ENCODE measurements at regions not wholly inside any gene's neighbourhood (a gene's known extent, or its start where the extent isn't known, plus 50 kb on each side); places are given as distances from the start of the nearest gene placed in this dataset.
"Not testable (repeated sequence)": the region's sequence is repeated elsewhere in the genome, so short reads cannot be mapped to it uniquely, and the experiment has no call there.

GRCh38 chr5:112534067-112534583, 115.0 kb upstream of the EPB41L4A start:
- no peaks in the 10 kb centered on the region for H3K9me3 ChIP-seq
- ATAC-seq (no peak), DNase-seq (no peak)
- TF ChIP-seq CTCF (IDR thresholded peaks at IDR 0.05), result no peak
- intact Hi-C loops (cut with DNase I), result no loop called here
- no peaks in the 10 kb centered on the region for H3K27me3 ChIP-seq (ENCODE audit: insufficient read depth in 3 of 3, low read length in 2 of 3)
- H3K36me3 ChIP-seq (ENCODE audit: insufficient read depth in 1 of 2, low read depth in 1 of 2), result no peaks in the 10 kb centered on the region
- H3K27ac ChIP-seq, result no peak overlapping the region
- 68 to 94% (median 89%) methylated on average over 1 of the region's 1 CpG for WGBS, 3 donors
- no peaks in the 10 kb centered on the region for H3K4me1 ChIP-seq
- H3K4me3 ChIP-seq, result no peak overlapping the region

- 61 to 73% (median 67%) methylated on average over 4 of the region's 4 CpGs for whole genome bisulfite sequencing, 3 donors
- ATAC-seq (no peak), DNase-seq (no peak)
- Histone ChIP-seq H3K9me3 (no peaks in the 10 kb centered on the region), H3K27ac (no peak overlapping the region), H3K27me3 (ENCODE audit: insufficient read depth in 3 of 3, low read length in 2 of 3) (no peaks in the 10 kb centered on the region), H3K4me1 (no peaks in the 10 kb centered on the region), H3K4me3 (no peak overlapping the region), H3K36me3 (ENCODE audit: insufficient read depth in 1 of 2, low read depth in 1 of 2) (no peaks in the 10 kb centered on the region)
- no peak for TF ChIP-seq CTCF (IDR thresholded peaks at IDR 0.05)
- intact Hi-C loops (cut with DNase I), result no loop called here
Measured at GRCh38 chr5:112534611-112535255, 115.7 kb upstream of the EPB41L4A start.

GRCh38 chr5:112535356-112535755, 116.3 kb upstream of the EPB41L4A start:
- no peak for ATAC-seq
- no peak for DNase-seq
- Histone ChIP-seq H3K4me3 (no peak overlapping the region), H3K4me1 (no peaks in the 10 kb centered on the region), H3K27me3 (ENCODE audit: insufficient read depth in 3 of 3, low read length in 2 of 3) (no peaks in the 10 kb centered on the region), H3K36me3 (ENCODE audit: insufficient read depth in 1 of 2, low read depth in 1 of 2) (no peaks in the 10 kb centered on the region), H3K9me3 (no peaks in the 10 kb centered on the region), H3K27ac (no peak overlapping the region)
- 69 to 83% (median 81%) methylated on average over 2 of the region's 2 CpGs for WGBS, 3 donors
- TF ChIP-seq CTCF (IDR thresholded peaks at IDR 0.05), result no peak
- intact Hi-C loops (cut with DNase I), result no loop called here

- H3K4me3 ChIP-seq; H3K36me3 ChIP-seq (ENCODE audit: insufficient read depth in 1 of 2, low read depth in 1 of 2); H3K27ac ChIP-seq; ATAC-seq; H3K27me3 ChIP-seq (ENCODE audit: insufficient read depth in 3 of 3, low read length in 2 of 3); intact Hi-C loops (cut with DNase I); H3K9me3 ChIP-seq; H3K4me1 ChIP-seq; DNase-seq: not testable (repeated sequence)
- WGBS, 3 donors, result 83 to 89% (median 88%) methylated on average over 3 of the region's 3 CpGs
Measured at GRCh38 chr5:112544558-112544957, 125.5 kb upstream of the EPB41L4A start.

- Histone ChIP-seq H3K4me3 (no peak overlapping the region), H3K27me3 (ENCODE audit: insufficient read depth in 3 of 3, low read length in 2 of 3) (no peaks in the 10 kb centered on the region), H3K9me3 (no peaks in the 10 kb centered on the region), H3K4me1 (no peaks in the 10 kb centered on the region), H3K36me3 (ENCODE audit: insufficient read depth in 1 of 2, low read depth in 1 of 2) (no peaks in the 10 kb centered on the region), H3K27ac (no peak overlapping the region)
- WGBS, 3 donors, result 41 to 56% (median 55%) methylated on average over 4 of the region's 4 CpGs
- DNase-seq (no peak), ATAC-seq (peak in 3 of 4 donors; percentile 37 to 46 (median 40))
- intact Hi-C loops (cut with DNase I), result no loop called here
- TF ChIP-seq CTCF (IDR thresholded peaks at IDR 0.05), result no peak
Measured at GRCh38 chr5:112546946-112547592, 128.0 kb upstream of the EPB41L4A start.
